PC-3 (cell line): ENCODE measurements at regions not wholly inside any gene's neighbourhood (a gene's known extent, or its start where the extent isn't known, plus 50 kb on each side); places are given as distances from the start of the nearest gene placed in this dataset.

Source experiments
- CTCF ChIP-seq: fragments of 300-600 bp; sonication (generic); conservative IDR thresholded peaks from 2 replicates; pipeline ENCODE4 v1.5.1; 2017; ENCODE audit warnings: antibody characterized with exemption, low read depth, mild to moderate bottlenecking, low read length
- EZH2 ChIP-seq: fragments of 300-600 bp; sonication (generic); IDR thresholded peaks from one replicate; pipeline ENCODE4 v1.6.1; 2017; ENCODE audit warnings: antibody characterized with exemption, mild to moderate bottlenecking, low read length; ENCODE audit not compliant: unreplicated experiment
- EZH2phosphoT487 ChIP-seq: fragments of 300-600 bp; sonication (generic); IDR thresholded peaks from 2 replicates; pipeline ENCODE4 v1.6.1; 2018; ENCODE audit warnings: mild to moderate bottlenecking, antibody characterized with exemption, low read length, borderline replicate concordance

DNA sequence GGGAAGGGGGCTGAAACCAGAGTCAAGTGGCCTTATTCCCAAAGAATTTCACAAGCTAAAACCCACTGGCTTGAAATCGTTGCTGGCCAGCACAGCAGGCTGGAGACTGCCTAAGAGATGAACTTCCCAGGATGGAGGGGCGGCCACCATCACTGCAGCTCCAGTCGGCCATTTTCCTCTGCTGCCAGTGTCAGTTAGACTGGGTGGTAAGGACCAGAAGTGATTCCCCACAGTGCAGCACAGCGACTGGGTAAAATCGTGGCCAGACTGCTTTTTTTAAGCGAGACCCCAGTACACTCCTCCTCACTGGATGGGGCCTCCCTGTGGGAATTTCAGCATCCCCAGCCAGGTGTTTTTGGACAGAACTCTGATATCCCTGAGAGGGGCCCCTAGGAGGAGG is 428.0 kb downstream of the SPIN4 start:
- TF ChIP-seq CTCF (no peak), EZH2phosphoT487 (no peak), EZH2 (no peak)
